ENCODE measurements at regions not wholly inside any gene's neighbourhood (a gene's known extent, or its start where the extent isn't known, plus 50 kb on each side); places are given as distances from the start of the nearest gene placed in this dataset.

- intact Hi-C loops (cut with micrococcal nuclease) (no loop called here), in situ Hi-C loops (cut with MboI) (no loop called here)
- no peaks in the 10 kb centered on the region for H4K20me1 ChIP-seq (replicated peaks; ENCODE audit: control insufficient read depth, insufficient read depth, low read length)
- no peak for DNase-seq (ENCODE audit: extremely low read depth in 1 of 4, low spot score in 3 of 4)
- no peaks in the 10 kb centered on the region; a peak in 1 of 5 replicates for H3K27me3 ChIP-seq (ENCODE audit: control insufficient read depth in 2 of 2, insufficient read depth in 2 of 2, low read length in 2 of 2)
- H3K4me2 ChIP-seq (ENCODE audit: insufficient read depth, low read length): no peak overlapping the region
- H3K36me3 ChIP-seq (ENCODE audit: control insufficient read depth, insufficient read depth, low read length): no peaks in the 10 kb centered on the region
- H3K4me3 ChIP-seq: no peak overlapping the region
- no peaks in the 10 kb centered on the region for H3K79me2 ChIP-seq (ENCODE audit: control insufficient read depth, insufficient read depth, low read length)
- ChIA-PET POLR2A (no interaction called here), CTCF (ENCODE audit: low intra/inter-chr PET ratio) (no interaction called here)
- no peak overlapping the region for H3K9ac ChIP-seq (ENCODE audit: insufficient read depth in 1 of 2, low read depth in 2 of 2, low read length in 2 of 2)
- 0% methylated on average over 1 of the region's 1 CpG for WGBS (ENCODE audit: insufficient coverage, low coverage, missing lambda C conversion rate)
- no peaks in the 10 kb centered on the region for H3K9me3 ChIP-seq (replicated peaks; ENCODE audit: control insufficient read depth, insufficient read depth, low read depth, low read length)
- no peaks in the 10 kb centered on the region for H3K4me1 ChIP-seq (replicated peaks in 1 of 2; ENCODE audit: control insufficient read depth in 2 of 2, insufficient read depth in 2 of 2, low read length in 2 of 2)
- no peak for ATAC-seq
- no peaks in the 10 kb centered on the region for H3K9me1 ChIP-seq (ENCODE audit: control insufficient read depth, insufficient read depth, low read length)
- no peak overlapping the region for H2AFZ ChIP-seq (ENCODE audit: low read depth, low read length)
- FAIRE-seq: no peak
- BruUV-seq (replicated peaks): no TSS peak
- no peak overlapping the region for H3K27ac ChIP-seq (ENCODE audit: extremely low read depth, low read depth, low read length)
- TF ChIP-seq MEIS2 (IDR thresholded peaks at IDR 0.05; ENCODE audit: partially characterized antibody) (peak; percentile 86), PKNOX1 (IDR thresholded peaks at IDR 0.05) (peak; percentile 93), OTX1 (CRISPR knock-in tag; IDR thresholded peaks at IDR 0.05) (no peak), PBX2 (CRISPR knock-in tag; IDR thresholded peaks at IDR 0.05; ENCODE audit: low read depth) (no peak), PBX2 (tag; conservative IDR thresholded peaks at IDR 0.05; ENCODE audit: low read depth) (peak; percentile 81)
Measured at GRCh38 chr5:62707563-62707962, 128.9 kb downstream of the LRRC70 start.

Measured in K562 (cell line).